Testis (tissue), 2 donors: ENCODE measurements at regions not wholly inside any gene's neighbourhood (a gene's known extent, or its start where the extent isn't known, plus 50 kb on each side); places are given as distances from the start of the nearest gene placed in this dataset.

Source experiments
- DNase-seq: peaks from one replicate; pipeline ENCODE4 v3.0.0-alpha.2; 2019
- H3K27ac ChIP-seq, 2 donors: fragments of 200-600 bp; sonication (generic); one replicate each; pipeline ENCODE4 v1.5.1; 2019
- H3K27me3 ChIP-seq: fragments of 200-600 bp; sonication (generic); one replicate; pipeline ENCODE4 v1.5.1; 2019
- H3K36me3 ChIP-seq: fragments of 200-600 bp; sonication (generic); one replicate; pipeline ENCODE4 v1.5.1; 2017; ENCODE audit warnings: low read depth; ENCODE audit errors: missing control alignments
- H3K4me1 ChIP-seq: fragments of 200-600 bp; sonication (generic); one replicate; pipeline ENCODE4 v1.5.1; 2019
- H3K4me3 ChIP-seq, 2 donors: fragments of 200-600 bp; sonication (generic); one replicate each; pipeline ENCODE4 v1.5.1; 2017 to 2019
- H3K9me3 ChIP-seq: fragments of 200-600 bp; sonication (generic); one replicate; pipeline ENCODE4 v1.5.1; 2017
- CTCF ChIP-seq, 3 experiments: fragments of 450-650 bp in 2 of 3; fragments of 200-600 bp in 1 of 3; sonication (generic) in 1 of 3; IDR thresholded peaks; one replicate each; pipeline ENCODE4 v1.5.1; 2016 to 2019; ENCODE audit warnings: antibody characterized with exemption in 3 of 3, mild to moderate bottlenecking in 2 of 3, moderate library complexity in 1 of 3
- POLR2A ChIP-seq: fragments of 450-650 bp; IDR thresholded peaks from one replicate; pipeline ENCODE4 v1.6.1; 2017; ENCODE audit warnings: antibody characterized with exemption, mild to moderate bottlenecking, moderate library complexity
- WGBS, 2 donors: methylation state at CpG; one replicate each; pipeline ENCODE4 v1.1.5; 2018; 5-methylcytosine and 5-hydroxymethylcytosine counted together
- intact Hi-C: fragments of 100-400 bp; cut with DNase I; formaldehyde crosslinking; loops from one replicate; pipeline ENCODE4 v1.15.1; 2023; ENCODE audit warnings: low total_unique reads

DNA sequence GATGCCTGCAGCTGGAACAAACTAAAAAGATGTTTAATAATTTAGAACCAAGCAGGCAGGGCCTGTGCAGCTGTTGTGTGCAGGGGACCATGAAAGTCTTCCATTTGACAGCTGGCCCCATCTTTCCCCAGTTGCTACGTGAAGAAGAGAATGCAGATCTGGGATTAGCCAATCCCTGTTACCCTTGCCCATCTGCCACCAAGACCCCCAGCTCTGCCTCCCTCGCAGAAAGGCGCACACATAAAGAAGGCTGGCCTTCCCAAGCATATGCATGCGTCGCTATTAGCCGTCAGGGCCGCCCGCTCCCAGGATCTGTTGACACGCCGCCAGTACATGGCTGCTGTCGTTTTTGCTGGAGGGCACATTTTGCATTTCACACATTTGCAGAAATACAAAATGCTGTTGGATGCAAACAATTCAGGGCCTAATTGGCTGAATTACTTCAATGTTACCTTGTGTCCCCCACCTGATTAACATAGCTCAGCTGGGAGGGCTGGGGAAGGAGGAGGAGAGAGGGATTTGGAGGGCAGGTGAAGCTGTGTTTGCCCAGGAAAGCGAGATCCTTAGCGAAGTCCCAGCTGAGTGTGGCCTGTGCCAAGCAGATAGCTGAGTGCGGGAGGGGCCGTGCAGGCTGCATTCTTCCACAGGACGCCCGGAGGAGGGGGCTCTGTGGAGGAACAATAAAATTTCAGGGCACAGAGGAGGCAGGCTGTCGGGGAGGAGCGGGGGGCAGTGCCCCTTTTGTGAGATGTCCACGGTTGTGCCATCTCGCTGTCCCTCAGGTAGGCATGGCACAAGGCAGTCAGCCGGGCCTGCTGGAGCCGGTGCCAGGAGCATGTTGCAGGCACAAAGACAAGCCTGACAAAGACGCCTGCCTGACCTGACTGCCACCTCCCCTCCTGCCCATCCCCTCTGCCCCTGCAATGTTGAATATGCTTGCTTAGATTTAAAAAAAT is 443.0 kb upstream of the MKI67 start:
- no peaks in the 10 kb centered on the region for H3K9me3 ChIP-seq
- TF ChIP-seq POLR2A (no peak), CTCF (IDR thresholded peaks at IDR 0.05) (no peak)
- DNase-seq, result no peak
- H3K4me1 ChIP-seq, result no peaks in the 10 kb centered on the region
- H3K4me3 ChIP-seq, result no peak overlapping the region
- intact Hi-C loops, result no loop called here
- no peaks in the 10 kb centered on the region for H3K27me3 ChIP-seq
- H3K27ac ChIP-seq, result no peak overlapping the region
- WGBS, 2 donors, result 76 to 78% methylated on average over 23 to 24 of the region's 24 CpGs
- no peaks in the 10 kb centered on the region for H3K36me3 ChIP-seq

GRCh38 chr10:128570319-128570995 is 444.2 kb upstream of the MKI67 start:
- Histone ChIP-seq H3K27ac (no peak overlapping the region), H3K4me1 (no peaks in the 10 kb centered on the region), H3K36me3 (no peaks in the 10 kb centered on the region), H3K9me3 (no peaks in the 10 kb centered on the region), H3K4me3 (no peak overlapping the region), H3K27me3 (no peaks in the 10 kb centered on the region)
- 76 to 89% methylated on average over 6 to 12 of the region's 12 CpGs for WGBS, 2 donors
- intact Hi-C loops, result no loop called here
- no peak for TF ChIP-seq POLR2A
- no peak for DNase-seq

DNA sequence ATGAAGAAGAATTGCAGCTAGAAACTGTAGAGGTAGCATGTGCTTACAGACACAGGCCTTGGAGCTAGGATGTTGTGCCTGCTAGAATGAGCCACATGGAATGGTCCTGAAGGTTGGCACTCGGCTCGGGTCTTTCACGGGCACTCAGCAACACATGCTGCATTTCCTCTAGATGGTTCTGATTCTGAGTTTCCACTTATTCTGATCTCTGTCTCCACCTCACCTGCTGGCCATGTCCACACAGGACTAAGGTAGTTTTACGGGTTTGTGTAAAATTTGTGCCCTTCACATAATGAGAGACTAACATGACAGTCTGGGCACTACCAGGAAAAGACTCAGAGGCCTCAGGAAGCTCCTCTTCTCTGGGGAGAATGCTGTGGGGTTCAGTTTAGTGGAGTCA is 444.8 kb upstream of the MKI67 start:
- WGBS, 2 donors, result 88 to 95% methylated on average over 4 of the region's 4 CpGs
- H3K4me1 ChIP-seq, result no peaks in the 10 kb centered on the region
- no peak for DNase-seq
- H3K9me3 ChIP-seq, result no peaks in the 10 kb centered on the region
- intact Hi-C loops, result no loop called here
- TF ChIP-seq CTCF (IDR thresholded peaks at IDR 0.05) (no peak), POLR2A (no peak)
- no peaks in the 10 kb centered on the region for H3K36me3 ChIP-seq
- H3K27ac ChIP-seq, result no peak overlapping the region
- H3K27me3 ChIP-seq, result no peaks in the 10 kb centered on the region
- no peak overlapping the region for H3K4me3 ChIP-seq

DNA sequence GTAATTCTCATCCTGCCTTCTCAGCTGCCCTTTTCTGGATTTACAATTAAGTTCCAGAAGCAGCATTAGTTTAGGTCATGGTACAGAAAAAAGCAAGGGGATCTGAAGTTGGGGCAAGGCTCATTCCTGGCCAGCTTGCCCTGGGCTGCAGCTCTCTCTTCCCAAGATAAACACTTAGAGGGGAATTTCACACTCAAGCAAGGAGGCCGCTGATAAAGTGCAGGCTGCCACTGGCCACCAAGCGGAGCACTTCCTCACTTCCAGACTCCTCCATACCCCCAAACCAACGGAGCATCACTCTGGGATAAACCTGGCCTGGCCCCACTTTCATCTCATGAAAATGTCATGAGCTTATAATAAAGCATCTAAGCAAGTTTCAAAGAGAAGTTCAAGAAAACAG is 445.5 kb upstream of the MKI67 start:
- Histone ChIP-seq H3K4me3 (no peak overlapping the region), H3K36me3 (no peaks in the 10 kb centered on the region), H3K27ac (no peak overlapping the region), H3K4me1 (no peaks in the 10 kb centered on the region), H3K9me3 (no peaks in the 10 kb centered on the region), H3K27me3 (no peaks in the 10 kb centered on the region)
- 61 to 62% methylated on average over 3 of the region's 3 CpGs for WGBS, 2 donors
- intact Hi-C loops, result no loop called here
- no peak for DNase-seq
- TF ChIP-seq POLR2A (no peak), CTCF (IDR thresholded peaks at IDR 0.05) (no peak)

GRCh38 chr10:128572696-128573095 is 446.5 kb upstream of the MKI67 start:
- DNase-seq, result no peak
- no peak overlapping the region for H3K4me3 ChIP-seq
- intact Hi-C loops, result no loop called here
- WGBS, 2 donors, result 80 to 82% methylated on average over 1 to 7 of the region's 7 CpGs
- no peaks in the 10 kb centered on the region for H3K4me1 ChIP-seq
- H3K27ac ChIP-seq, result no peak overlapping the region
- H3K9me3 ChIP-seq, result no peaks in the 10 kb centered on the region
- H3K27me3 ChIP-seq, result no peaks in the 10 kb centered on the region
- no peak for TF ChIP-seq POLR2A
- no peak for TF ChIP-seq CTCF (IDR thresholded peaks at IDR 0.05)
- H3K36me3 ChIP-seq, result no peaks in the 10 kb centered on the region
